NCI-H1092 (cell line): ENCODE measurements at regions not wholly inside any gene's neighbourhood (a gene's known extent, or its start where the extent isn't known, plus 50 kb on each side); places are given as distances from the start of the nearest gene placed in this dataset.

ENCODE experiments used
- DNase-seq: peaks from one replicate; lab custom pipeline; 2025; lab: John Stamatoyannopoulos, UW

- DNase-seq: no peak
Observed at GRCh38 chr12:28601570-28602058, 411.4 kb downstream of the CCDC91 start.

- no peak for DNase-seq
Observed at GRCh38 chr12:28602786-28603185, 412.5 kb downstream of the CCDC91 start.

- no peak for DNase-seq
Observed at GRCh38 chr12:28603239-28603638, 413.0 kb downstream of the CCDC91 start.

GRCh38 chr12:28603801-28604200, 413.5 kb downstream of the CCDC91 start:
- no peak for DNase-seq

GRCh38 chr12:28604240-28604639, 414.0 kb downstream of the CCDC91 start:
- no peak for DNase-seq

GRCh38 chr12:28606967-28607557, 416.8 kb downstream of the CCDC91 start:
- no peak for DNase-seq

GRCh38 chr12:28610401-28611114, 420.3 kb downstream of the CCDC91 start:
- no peak for DNase-seq

- DNase-seq: no peak
Observed at GRCh38 chr12:28611115-28611435, 420.8 kb downstream of the CCDC91 start.

- no peak for DNase-seq
Observed at GRCh38 chr12:28611449-28611848, 421.2 kb downstream of the CCDC91 start.

- no peak for DNase-seq
Observed at GRCh38 chr12:28618171-28618570, 427.9 kb downstream of the CCDC91 start.

- no peak for DNase-seq
Observed at GRCh38 chr12:28618772-28619171, 428.5 kb downstream of the CCDC91 start.

- no peak for DNase-seq
Observed at GRCh38 chr12:28620281-28620680, 430.0 kb downstream of the CCDC91 start.

GRCh38 chr12:28622406-28622805, 432.1 kb downstream of the CCDC91 start:
- no peak for DNase-seq

GRCh38 chr12:28626504-28626903, 436.2 kb downstream of the CCDC91 start:
- DNase-seq: no peak

GRCh38 chr12:28629691-28630090, 439.4 kb downstream of the CCDC91 start:
- DNase-seq: no peak

GRCh38 chr12:28631831-28632230, 441.6 kb downstream of the CCDC91 start:
- no peak for DNase-seq

GRCh38 chr12:28640519-28640918, 450.3 kb downstream of the CCDC91 start:
- no peak for DNase-seq

- no peak for DNase-seq
Observed at GRCh38 chr12:28645436-28645835, 455.2 kb downstream of the CCDC91 start.

GRCh38 chr12:28645891-28646290, 455.6 kb downstream of the CCDC91 start:
- no peak for DNase-seq

GRCh38 chr12:28650906-28651305, 460.6 kb downstream of the CCDC91 start:
- no peak for DNase-seq

- DNase-seq: no peak
Observed at GRCh38 chr12:28652239-28652638, 462.0 kb downstream of the CCDC91 start.

GRCh38 chr12:28681980-28682379, 467.1 kb upstream of the FAR2 start:
- no peak for DNase-seq

GRCh38 chr12:28683366-28683765, 465.7 kb upstream of the FAR2 start:
- DNase-seq: no peak
